ENCODE measurements at regions not wholly inside any gene's neighbourhood (a gene's known extent, or its start where the extent isn't known, plus 50 kb on each side); places are given as distances from the start of the nearest gene placed in this dataset.

DNA sequence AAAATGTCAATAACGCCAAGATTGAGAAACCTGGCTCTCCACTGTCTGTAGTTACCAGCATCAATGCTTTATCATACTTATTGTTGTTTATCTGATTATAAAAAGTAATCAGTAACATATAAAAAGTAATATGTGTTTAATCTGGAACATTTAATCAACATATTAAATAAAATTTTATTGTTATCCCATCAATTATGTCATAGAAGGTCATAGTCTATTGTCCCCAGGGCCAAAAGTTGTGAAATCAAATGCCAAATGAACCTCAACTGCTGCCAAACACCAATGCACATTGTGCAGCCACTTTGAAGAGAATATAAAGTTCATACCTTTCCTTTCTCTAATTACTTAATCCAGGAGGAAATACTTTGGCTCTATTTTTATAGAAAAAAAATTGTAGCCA, 106.6 kb downstream of the EOMES start:
- TF ChIP-seq EZH2 (IDR thresholded peaks at IDR 0.05) (no peak), POLR2AphosphoS5 (IDR thresholded peaks at IDR 0.05; ENCODE audit: borderline replicate concordance, low read depth, low read length) (no peak), FOXP2 (optimal IDR thresholded peaks at IDR 0.05; ENCODE audit: control extremely low read depth, extremely low read length, insufficient read depth) (no peak)

Measured in SK-N-MC (cell line).